Lower leg skin (tissue), 3 donors: ENCODE measurements at regions not wholly inside any gene's neighbourhood (a gene's known extent, or its start where the extent isn't known, plus 50 kb on each side); places are given as distances from the start of the nearest gene placed in this dataset.

ENCODE experiments used
- CTCF ChIP-seq, 3 donors: fragments of 450-650 bp; IDR thresholded peaks; one replicate each; pipeline ENCODE4 v1.5.1; 2016; ENCODE audit warnings: antibody characterized with exemption in 3 of 3, mild to moderate bottlenecking in 3 of 3, moderate library complexity in 2 of 3
- POLR2A ChIP-seq, 2 donors: fragments of 450-650 bp; IDR thresholded peaks; one replicate each; pipeline ENCODE4 v1.6.1; 2016 to 2017; ENCODE audit warnings: antibody characterized with exemption in 2 of 2, mild to moderate bottlenecking in 1 of 2, moderate library complexity in 1 of 2

- TF ChIP-seq CTCF (IDR thresholded peaks at IDR 0.05): no peak
- TF ChIP-seq POLR2A (IDR thresholded peaks at IDR 0.05): no peak
Measured at GRCh38 chr3:40615918-40616819, 91.4 kb downstream of the ZNF621 start.
